ENCODE measurements at regions not wholly inside any gene's neighbourhood (a gene's known extent, or its start where the extent isn't known, plus 50 kb on each side); places are given as distances from the start of the nearest gene placed in this dataset.

DNA sequence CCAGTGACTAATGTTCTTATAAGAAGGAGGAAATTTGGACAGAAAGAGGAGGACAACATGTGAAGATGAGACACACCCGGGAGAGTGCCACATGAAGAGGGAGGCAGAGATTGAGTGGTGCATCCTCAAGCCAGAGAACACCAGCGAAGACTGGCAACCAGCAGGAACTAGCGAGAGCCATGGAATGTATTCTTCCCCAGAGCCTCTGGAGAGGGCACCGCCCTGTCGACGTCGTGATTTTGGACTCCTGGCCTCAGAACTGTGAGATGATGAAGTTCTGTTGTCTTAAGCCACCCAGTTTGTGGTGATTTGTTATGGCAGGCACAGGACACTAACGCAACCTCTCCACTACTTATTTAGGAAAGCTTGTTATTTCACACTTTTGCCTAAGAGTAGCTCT, 196.0 kb upstream of the TLL1 start:
- Histone ChIP-seq H3K4me2 (ENCODE audit: insufficient read depth, insufficient read length, low read length) (no peak overlapping the region), H2BK12ac (ENCODE audit: insufficient read length, low read depth, low read length) (no peak overlapping the region), H3K4ac (ENCODE audit: low read depth, low read length) (no peak overlapping the region), H4K91ac (ENCODE audit: insufficient read length, low read depth, low read length) (no peak overlapping the region), H3K9me3 (ENCODE audit: control insufficient read depth, low read depth, low read length) (no peaks in the 10 kb centered on the region), H3K18ac (ENCODE audit: insufficient read length, low read depth, low read length) (no peak overlapping the region), H3K4me1 (ENCODE audit: insufficient read depth, low read length) (no peaks in the 10 kb centered on the region), H2BK120ac (ENCODE audit: low read depth, low read length, poor library complexity, severe bottlenecking) (no peak overlapping the region), H4K20me1 (ENCODE audit: control insufficient read depth, insufficient read depth, insufficient read length) (no peaks in the 10 kb centered on the region), H3K79me1 (ENCODE audit: insufficient read depth, low read depth, low read length, poor library complexity, severe bottlenecking) (no peaks in the 10 kb centered on the region), H3K9ac (ENCODE audit: extremely low read depth, insufficient read length, low read length) (no peak overlapping the region), H2BK15ac (ENCODE audit: low read depth, low read length) (no peak overlapping the region), H2BK20ac (ENCODE audit: low read depth, low read length, poor library complexity, severe bottlenecking) (no peak overlapping the region), H4K8ac (replicated peaks; ENCODE audit: insufficient read length, low read depth, low read length) (no peak overlapping the region), H3K27me3 (ENCODE audit: insufficient read depth, low read length) (no peaks in the 10 kb centered on the region), H2AFZ (ENCODE audit: low read length) (no peak overlapping the region), H3K23ac (ENCODE audit: insufficient read length, low read depth, low read length) (no peak overlapping the region), H4K5ac (ENCODE audit: insufficient read length, low read depth, low read length) (no peak overlapping the region), H2BK5ac (ENCODE audit: insufficient read length, low read length) (no peak overlapping the region), H2AK5ac (ENCODE audit: insufficient read length, low read length) (no peak overlapping the region), H3K56ac (ENCODE audit: insufficient read length, low read depth, low read length) (no peak overlapping the region), H3T11ph (ENCODE audit: low read length) (no peak overlapping the region), H3K27ac (ENCODE audit: insufficient read length, low read depth, low read length) (no peak overlapping the region), H3K79me2 (ENCODE audit: insufficient read depth, low read length) (no peaks in the 10 kb centered on the region), H3K14ac (ENCODE audit: insufficient read depth, low read length) (no peak overlapping the region), H3K23me2 (ENCODE audit: insufficient read length, low read depth, low read length, poor library complexity, severe bottlenecking) (no peaks in the 10 kb centered on the region)
- Mint-ChIP-seq H3K9me3 (no peaks in the 10 kb centered on the region), H3K27me3 (ENCODE audit: low read depth) (no peaks in the 10 kb centered on the region), H3K27ac (no peak overlapping the region), H3K36me3 (ENCODE audit: insufficient read depth in 1 of 3, low read depth in 3 of 3) (no peaks in the 10 kb centered on the region), H3K4me3 (no peak overlapping the region), H3K4me1 (no peaks in the 10 kb centered on the region)
- DNase-seq: no peak
- WGBS (ENCODE audit: extremely low coverage, insufficient read length, low lambda C conversion rate): no CpG with 5 or more reads among the region's 8 CpGs
- TF ChIP-seq CTCF (conservative IDR thresholded peaks at IDR 0.05): no peak

Data from H9 (cell line).